Fibroblast of mammary gland (primary cell): ENCODE measurements at regions not wholly inside any gene's neighbourhood (a gene's known extent, or its start where the extent isn't known, plus 50 kb on each side); places are given as distances from the start of the nearest gene placed in this dataset.

ENCODE experiments used
- DNase-seq: peaks from one replicate; pipeline ENCODE4 v3.0.0-alpha.2; 2010; ENCODE audit warnings: low read depth
- H3K4me3 ChIP-seq: 2 replicates; pipeline ENCODE4 v1.5.1; 2011; ENCODE audit warnings: low read depth, mild to moderate bottlenecking, low read length, moderate library complexity; ENCODE audit not compliant: control insufficient read depth
- CTCF ChIP-seq: conservative IDR thresholded peaks from 2 replicates; pipeline ENCODE4 v1.5.1; 2011; ENCODE audit warnings: low read depth, low read length, inconsistent platforms; ENCODE audit not compliant: control insufficient read depth, insufficient read depth

- TF ChIP-seq CTCF, result no peak
Measured at GRCh38 chr3:194993896-194994295, 277.1 kb downstream of the XXYLT1 start.

GRCh38 chr3:194994551-194994981 is 276.4 kb downstream of the XXYLT1 start:
- TF ChIP-seq CTCF, result no peak
- no peak overlapping the region for H3K4me3 ChIP-seq
- no peak for DNase-seq

More at GRCh38 chr3:194993896-194994295, 277.1 kb downstream of the XXYLT1 start:
- no peak for DNase-seq
- no peak overlapping the region for H3K4me3 ChIP-seq

- no peak for DNase-seq
- no peak for TF ChIP-seq CTCF
- H3K4me3 ChIP-seq, result no peak overlapping the region
Measured at GRCh38 chr3:194995334-194995733, 275.6 kb downstream of the XXYLT1 start.

- no peak for TF ChIP-seq CTCF
- H3K4me3 ChIP-seq, result no peak overlapping the region
- DNase-seq, result no peak
Measured at GRCh38 chr3:194995922-194996321, 275.0 kb downstream of the XXYLT1 start.

GRCh38 chr3:194996746-194997145 is 274.2 kb downstream of the XXYLT1 start:
- TF ChIP-seq CTCF, result no peak
- no peak for DNase-seq
- no peak overlapping the region for H3K4me3 ChIP-seq

GRCh38 chr3:194998417-194998816 is 272.5 kb downstream of the XXYLT1 start:
- DNase-seq, result no peak
- no peak for TF ChIP-seq CTCF
- H3K4me3 ChIP-seq, result no peak overlapping the region

GRCh38 chr3:194998948-194999347 is 272.0 kb downstream of the XXYLT1 start:
- DNase-seq, result no peak
- no peak overlapping the region for H3K4me3 ChIP-seq
- TF ChIP-seq CTCF, result no peak
